ENCODE measurements at regions not wholly inside any gene's neighbourhood (a gene's known extent, or its start where the extent isn't known, plus 50 kb on each side); places are given as distances from the start of the nearest gene placed in this dataset.

GRCh38 chrX:131764216-131764615 lies 220.3 kb downstream of the OR13H1 start:
- intact Hi-C loops (cut with micrococcal nuclease) = no loop called here

GRCh38 chrX:131778269-131779218 lies 234.7 kb downstream of the OR13H1 start:
- intact Hi-C loops (cut with micrococcal nuclease) = no loop called here

- intact Hi-C loops (cut with micrococcal nuclease) = no loop called here
These were observed 235.4 kb downstream of the OR13H1 start for GRCh38 chrX:131779306-131779705.

- intact Hi-C loops (cut with micrococcal nuclease) = no loop called here
These were observed 235.9 kb downstream of the OR13H1 start for GRCh38 chrX:131779741-131780140.

DNA sequence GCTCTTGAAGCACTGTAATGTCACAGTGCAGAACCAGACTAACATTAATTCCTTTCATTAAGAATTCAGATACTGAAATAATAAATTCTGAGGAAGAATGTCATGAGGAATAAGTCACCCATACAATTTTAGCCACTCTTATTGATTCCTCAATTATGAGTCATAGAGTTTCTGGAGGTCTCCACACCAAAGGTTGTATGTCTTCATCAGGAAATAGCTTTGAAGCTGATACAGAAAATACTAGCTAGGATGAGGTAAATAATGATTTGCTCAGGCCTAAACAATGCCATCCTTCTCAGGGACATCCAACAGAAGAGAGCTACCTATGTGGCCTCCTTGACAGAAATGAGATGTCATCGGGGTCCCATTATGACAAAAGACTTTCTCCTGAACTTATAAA lies 238.8 kb downstream of the OR13H1 start:
- intact Hi-C loops (cut with micrococcal nuclease) = no loop called here

DNA sequence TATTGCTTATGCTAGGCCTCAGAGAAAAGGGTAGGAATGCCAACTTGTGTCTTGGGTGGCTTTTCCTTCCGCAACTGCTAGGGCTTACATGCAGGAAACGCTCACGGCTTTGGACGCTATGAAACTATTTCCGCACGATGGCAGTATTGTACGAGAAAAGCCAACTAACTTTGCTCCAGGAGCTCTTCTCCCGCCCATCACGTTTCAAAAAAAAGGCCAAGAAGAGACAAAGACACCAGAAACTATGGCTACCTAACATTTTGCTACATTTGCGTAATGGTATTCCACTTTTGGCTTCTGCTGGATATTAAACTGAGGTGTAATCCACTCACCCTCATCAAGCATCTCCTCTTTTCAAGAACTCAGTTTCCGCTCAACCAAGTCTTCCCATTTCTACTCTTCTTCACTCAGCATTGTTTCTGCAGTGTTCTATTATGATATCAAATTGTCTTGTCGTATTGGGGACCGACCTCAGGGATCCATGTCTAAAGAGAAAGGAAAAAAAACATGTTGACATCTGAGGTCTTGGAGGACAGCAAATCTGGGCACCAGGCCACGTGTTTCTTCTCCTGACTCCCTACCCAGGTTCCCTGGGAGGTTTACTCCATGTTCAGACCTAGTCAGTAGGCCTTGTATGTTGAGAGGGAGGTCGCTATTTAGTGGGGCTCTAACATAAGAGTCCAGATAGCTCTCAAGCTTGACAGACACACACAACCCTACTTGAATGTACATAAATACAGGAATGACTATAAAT lies 239.4 kb upstream of the STK26 start:
- intact Hi-C loops (cut with micrococcal nuclease) = no loop called here

- intact Hi-C loops (cut with micrococcal nuclease) = no loop called here
These were observed 233.4 kb upstream of the STK26 start for GRCh38 chrX:131789664-131790063.

- intact Hi-C loops (cut with micrococcal nuclease) = no loop called here
These were observed 231.3 kb upstream of the STK26 start for GRCh38 chrX:131791608-131792355.

- intact Hi-C loops (cut with micrococcal nuclease) = no loop called here
These were observed 230.7 kb upstream of the STK26 start for GRCh38 chrX:131792356-131792749.

- intact Hi-C loops (cut with micrococcal nuclease) = no loop called here
These were observed 230.2 kb upstream of the STK26 start for GRCh38 chrX:131792789-131793462.

DNA sequence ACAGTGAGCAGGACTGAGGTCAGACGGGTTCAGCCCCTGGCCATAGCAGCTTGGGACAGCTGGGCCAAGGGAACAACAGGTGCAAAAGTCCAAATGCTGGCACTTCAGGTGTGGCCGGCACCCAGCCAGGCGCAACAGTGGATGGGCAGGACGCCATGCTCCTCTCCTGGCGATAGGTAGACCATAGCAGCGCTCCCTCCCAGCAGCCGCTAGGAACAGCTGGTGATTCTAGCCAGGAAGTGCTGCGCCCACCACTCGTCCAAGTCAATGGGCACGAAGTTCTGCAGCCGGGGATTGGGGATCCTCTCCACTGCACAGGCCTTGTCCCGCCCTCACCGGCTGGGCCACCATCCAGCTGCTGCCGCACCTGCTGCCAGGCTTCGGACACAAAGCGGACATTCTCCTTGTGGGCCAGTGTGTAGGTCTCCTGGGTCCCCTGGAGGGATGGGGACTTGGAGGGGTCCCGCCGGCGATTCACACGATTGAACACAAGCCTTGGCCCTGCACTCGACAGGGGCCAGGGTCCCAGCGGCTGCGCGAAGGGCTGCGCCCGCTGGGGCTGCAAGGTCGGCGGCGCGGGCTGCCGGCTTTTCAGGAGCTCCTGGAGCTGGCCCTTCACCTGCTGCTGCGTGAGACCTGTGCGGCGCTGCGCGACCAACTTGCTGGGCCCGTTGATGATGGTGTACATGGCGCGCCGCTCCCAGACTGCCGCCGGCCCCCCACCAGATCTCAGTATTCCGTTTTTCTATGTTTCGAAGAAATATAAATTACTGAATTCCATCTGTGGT lies 227.5 kb upstream of the STK26 start:
- intact Hi-C loops (cut with micrococcal nuclease) = no loop called here

DNA sequence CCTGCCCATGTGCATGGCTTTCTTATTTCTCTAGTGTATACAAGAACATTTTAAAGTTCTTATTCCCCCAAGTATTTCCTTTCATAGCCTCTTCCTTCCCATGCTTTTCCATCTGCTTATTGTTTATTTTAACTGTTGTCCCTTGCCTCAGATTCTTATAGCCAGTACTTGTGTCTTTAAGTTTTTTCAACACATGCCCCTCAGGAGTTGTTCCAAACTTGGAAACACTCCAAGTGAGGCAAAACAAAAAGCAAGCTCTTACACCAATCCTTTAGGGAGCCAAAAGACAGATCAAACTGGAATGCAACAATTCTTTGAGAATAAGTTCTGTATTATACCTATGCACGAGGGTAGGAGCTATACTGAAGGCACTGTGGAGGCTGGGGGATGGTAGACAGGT lies 222.0 kb upstream of the STK26 start:
- intact Hi-C loops (cut with micrococcal nuclease) = no loop called here

GRCh38 chrX:131801911-131802310 lies 221.2 kb upstream of the STK26 start:
- intact Hi-C loops (cut with micrococcal nuclease) = no loop called here

DNA sequence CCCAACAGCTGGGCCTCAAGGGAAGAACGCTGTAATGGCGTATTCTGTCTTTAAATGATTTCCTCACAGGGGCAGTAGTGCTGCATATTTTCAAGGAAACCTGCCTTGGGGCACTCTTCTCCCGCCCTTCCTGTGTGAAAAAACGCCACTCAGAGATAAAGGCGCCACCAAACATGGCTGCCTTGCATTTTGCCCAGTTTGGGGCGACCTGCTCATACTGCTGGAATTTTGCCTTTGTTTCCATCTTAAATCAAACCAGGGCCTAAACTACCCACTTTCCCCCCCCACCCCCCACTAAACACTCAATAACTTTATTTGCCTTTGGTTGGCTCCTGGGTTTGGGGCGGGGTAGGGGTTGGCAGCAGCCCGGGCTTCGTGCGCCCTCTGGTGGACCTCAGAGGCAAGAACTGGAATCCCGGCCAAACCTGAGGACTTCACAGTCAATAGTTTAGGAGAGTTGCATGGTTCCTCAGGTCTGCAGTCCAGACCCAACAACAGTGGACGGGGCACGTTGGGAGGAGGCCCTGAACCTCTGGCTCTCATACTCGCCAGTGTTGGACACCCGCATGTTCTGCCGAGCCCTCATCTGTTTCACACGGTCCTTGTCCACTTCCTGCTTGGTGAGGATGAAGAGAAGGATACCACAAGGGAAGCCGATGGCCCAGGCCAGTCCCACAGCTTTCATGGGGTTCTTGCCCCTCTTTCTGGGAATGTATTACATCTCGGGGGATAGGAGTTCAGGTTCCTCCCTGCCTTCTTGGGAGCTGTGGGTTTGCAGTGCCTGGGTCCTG lies 220.1 kb upstream of the STK26 start:
- intact Hi-C loops (cut with micrococcal nuclease) = no loop called here

DNA sequence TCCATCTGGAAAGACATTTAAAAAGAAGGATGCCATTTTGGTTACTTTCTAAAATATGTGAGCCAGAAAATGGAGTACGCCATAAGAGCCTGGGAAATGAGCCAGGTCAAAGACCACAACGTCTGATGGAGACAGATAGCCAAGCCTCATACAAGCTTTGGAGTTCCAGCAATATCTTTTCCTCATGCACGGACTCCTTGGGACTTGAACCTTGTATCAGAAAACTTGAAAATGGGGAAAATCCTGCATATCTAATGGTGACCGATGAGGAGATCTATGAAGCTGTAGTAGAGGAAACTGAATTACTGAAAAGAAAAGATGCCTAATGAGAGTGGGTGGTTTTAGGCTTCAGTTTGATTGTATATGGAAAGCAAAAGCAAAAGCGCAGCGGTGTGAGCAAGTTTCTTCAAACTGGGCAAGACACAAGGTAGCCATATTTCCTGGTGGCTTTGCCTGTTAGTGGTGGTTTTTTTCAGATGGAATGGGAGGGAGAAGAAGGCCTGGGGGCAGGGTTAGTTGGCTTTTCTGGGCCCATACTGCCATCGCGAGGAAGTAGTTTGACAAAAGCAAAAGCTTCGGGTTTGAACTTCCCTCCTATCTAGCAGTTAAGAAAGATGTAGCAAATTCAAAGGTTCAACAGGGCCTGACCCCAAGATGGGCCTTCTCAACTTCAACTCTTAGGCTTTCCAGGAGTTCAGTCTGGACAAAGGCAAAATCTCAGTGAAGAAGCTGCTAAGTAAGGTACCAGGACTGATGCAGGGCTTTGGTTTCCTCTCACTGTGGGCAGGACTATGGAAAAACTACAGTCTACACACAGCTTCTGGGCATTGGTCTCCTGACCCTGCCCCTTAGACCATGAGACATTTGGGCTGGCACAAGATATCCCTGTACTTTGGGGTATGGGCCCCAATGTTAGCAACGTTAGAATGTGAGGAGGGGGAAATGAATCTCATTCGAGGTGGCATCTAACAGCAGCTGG lies 210.0 kb upstream of the STK26 start:
- intact Hi-C loops (cut with micrococcal nuclease) = loop anchor here (2.0 to 5.0 kb wide), 4 partner anchors 16 to 1544 kb away; partner anchors contain the start of genes RBMX2 and ZNF280C

DNA sequence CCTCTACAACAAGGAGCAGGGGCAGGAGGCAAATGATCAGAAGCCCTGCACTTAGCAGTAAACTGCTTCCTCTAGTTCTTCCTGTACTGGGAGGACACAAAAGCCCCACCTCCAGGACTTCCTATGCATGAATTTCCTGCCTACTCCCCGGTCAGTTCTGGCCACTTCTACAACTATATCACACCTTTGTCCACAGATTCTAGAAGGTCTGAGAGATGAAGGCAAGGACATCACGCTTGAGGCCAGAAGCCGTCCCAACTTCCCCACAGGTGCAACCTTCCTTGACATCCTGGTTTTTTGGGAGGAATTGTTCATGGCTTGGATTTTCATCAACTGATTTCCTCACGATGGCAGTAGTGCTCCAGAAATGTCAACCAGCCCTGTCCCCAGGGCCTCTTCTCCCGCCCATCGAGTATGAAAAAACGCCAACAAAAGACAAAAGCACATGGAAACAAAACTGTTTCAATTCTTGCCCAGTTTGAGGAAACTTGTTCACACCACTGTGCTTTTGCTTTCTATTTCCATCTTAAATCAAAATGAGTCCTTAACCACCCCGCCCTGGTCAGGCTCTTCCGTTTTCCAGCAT lies 206.5 kb upstream of the STK26 start:
- intact Hi-C loops (cut with micrococcal nuclease) = no loop called here

DNA sequence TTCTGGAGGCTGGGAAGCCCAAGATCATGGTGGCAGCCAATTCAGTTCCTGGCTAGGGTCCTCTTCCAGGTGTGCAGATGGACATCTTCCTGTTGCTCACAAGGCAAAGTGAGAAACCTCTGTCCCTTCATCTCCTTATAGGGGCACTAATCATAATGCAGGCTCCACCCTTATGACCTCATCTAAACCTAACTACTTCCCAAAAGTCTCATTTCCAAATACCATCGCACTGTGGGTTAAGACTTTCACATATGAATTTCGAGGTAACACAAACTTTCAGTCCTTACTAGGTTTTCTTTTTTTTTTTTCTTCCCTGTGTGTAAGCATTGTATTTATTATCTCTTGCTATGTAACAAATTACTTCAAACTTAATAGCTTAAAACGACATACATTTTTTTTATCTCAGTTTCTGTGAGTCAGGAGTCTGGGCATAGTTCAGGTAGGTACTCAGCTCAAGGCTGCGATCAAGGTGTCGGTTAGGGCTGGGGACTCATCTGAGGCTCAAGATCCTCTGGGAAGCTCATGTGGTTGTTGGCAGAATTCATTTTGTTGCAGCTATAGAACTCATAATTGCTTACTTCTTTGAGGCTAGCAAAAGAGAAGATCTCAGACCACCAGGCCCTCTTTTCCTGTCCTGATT lies 204.7 kb upstream of the STK26 start:
- intact Hi-C loops (cut with micrococcal nuclease) = no loop called here
